ENCODE measurements at regions not wholly inside any gene's neighbourhood (a gene's known extent, or its start where the extent isn't known, plus 50 kb on each side); places are given as distances from the start of the nearest gene placed in this dataset.
A peak's percentile ranks its signal among the peaks of the same experiment; 100 is the strongest.

GRCh38 chr1:64340361-64340760 is 129.6 kb upstream of the CACHD1 start (continued):
- TF ChIP-seq ATF6 (CRISPR knock-in tag; IDR thresholded peaks at IDR 0.05), result no peak
- TF ChIP-seq, protein P1, sequence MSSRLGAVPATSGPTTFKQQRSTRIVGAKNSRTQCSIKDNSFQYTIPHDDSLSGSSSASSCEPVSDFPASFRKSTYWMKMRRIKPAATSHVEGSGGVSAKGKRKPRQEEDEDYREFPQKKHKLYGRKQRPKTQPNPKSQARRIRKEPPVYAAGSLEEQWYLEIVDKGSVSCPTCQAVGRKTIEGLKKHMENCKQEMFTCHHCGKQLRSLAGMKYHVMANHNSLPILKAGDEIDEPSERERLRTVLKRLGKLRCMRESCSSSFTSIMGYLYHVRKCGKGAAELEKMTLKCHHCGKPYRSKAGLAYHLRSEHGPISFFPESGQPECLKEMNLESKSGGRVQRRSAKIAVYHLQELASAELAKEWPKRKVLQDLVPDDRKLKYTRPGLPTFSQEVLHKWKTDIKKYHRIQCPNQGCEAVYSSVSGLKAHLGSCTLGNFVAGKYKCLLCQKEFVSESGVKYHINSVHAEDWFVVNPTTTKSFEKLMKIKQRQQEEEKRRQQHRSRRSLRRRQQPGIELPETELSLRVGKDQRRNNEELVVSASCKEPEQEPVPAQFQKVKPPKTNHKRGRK (CRISPR knock-in tag; IDR thresholded peaks at IDR 0.05; ENCODE audit: borderline replicate concordance), result no peak
- TF ChIP-seq MYBL2 (CRISPR knock-in tag; IDR thresholded peaks at IDR 0.05), result no peak
- no peak for TF ChIP-seq ZMAT4 (CRISPR knock-in tag; IDR thresholded peaks at IDR 0.05)
- no peak for TF ChIP-seq STAT6 (CRISPR knock-in tag; conservative IDR thresholded peaks at IDR 0.05; ENCODE audit: low read depth)

DNA sequence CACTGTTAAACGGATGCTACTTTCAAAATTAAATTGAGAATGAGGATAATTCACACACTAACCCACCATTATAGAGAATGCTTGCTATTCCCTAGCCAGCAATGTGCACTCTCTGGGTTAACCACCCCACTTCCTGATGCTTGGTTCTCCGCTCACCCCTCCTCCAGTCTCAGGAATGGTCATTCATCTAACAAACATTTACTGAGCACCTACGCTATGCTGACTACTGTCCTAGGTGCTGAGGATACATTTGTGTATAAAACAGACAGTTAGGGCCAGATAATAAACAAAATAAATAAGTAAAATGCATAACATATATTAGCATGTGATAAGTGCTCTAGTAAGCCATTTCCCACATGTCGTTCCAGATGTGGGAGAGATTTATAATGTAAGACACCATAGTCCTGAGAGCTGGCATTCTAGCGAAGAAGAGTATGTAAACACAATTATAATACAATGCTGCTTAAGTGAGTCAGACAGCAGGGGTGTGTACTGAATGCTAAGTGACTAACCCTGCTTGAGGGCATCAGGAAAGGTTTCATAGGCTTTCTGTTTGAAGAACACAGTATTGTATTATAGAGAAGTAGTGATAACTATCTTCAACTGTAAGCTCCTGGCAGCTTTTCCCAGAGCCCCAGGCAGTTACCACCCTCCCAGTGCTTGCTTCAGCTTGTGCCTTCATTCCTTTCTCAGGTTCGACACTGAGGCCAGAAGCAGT is 126.7 kb upstream of the CACHD1 start:
- DNase-seq (ENCODE audit: low spot score) (no peak), ATAC-seq (peak; percentile 67)
- Mint-ChIP-seq H3K4me1 (peaks cover 20% of the 10 kb centered on the region), H3K4me3 (no peak overlapping the region), H3K27me3 (ENCODE audit: low read depth) (no peaks in the 10 kb centered on the region; the same call in 1 of the 2 replicates), H3K9me3 (peaks cover 13% of the 10 kb centered on the region), H3K36me3 (peaks cover 4% of the 10 kb centered on the region; the same call in 1 of the 2 replicates), H3K27ac (no peak overlapping the region)
- no peak for TF ChIP-seq ZNF416 (CRISPR knock-in tag; IDR thresholded peaks at IDR 0.05)
- TF ChIP-seq CREM (CRISPR knock-in tag; IDR thresholded peaks at IDR 0.05), result no peak
- TF ChIP-seq ATF2 (CRISPR knock-in tag; IDR thresholded peaks at IDR 0.05; ENCODE audit: borderline replicate concordance, low read depth), result no peak
- TF ChIP-seq RELA (CRISPR knock-in tag; IDR thresholded peaks at IDR 0.05; ENCODE audit: borderline replicate concordance), result no peak
- TF ChIP-seq CREB1 (CRISPR knock-in tag; IDR thresholded peaks at IDR 0.05), result no peak
- no peak for TF ChIP-seq PRRX2 (CRISPR knock-in tag; IDR thresholded peaks at IDR 0.05)
- no peak for TF ChIP-seq E2F1 (CRISPR knock-in tag; IDR thresholded peaks at IDR 0.05)
- no peak for TF ChIP-seq NR2C2 (CRISPR knock-in tag; IDR thresholded peaks at IDR 0.05)
- TF ChIP-seq NR1H2 (CRISPR knock-in tag; IDR thresholded peaks at IDR 0.05), result no peak
- no peak for TF ChIP-seq AFF4 (CRISPR knock-in tag; IDR thresholded peaks at IDR 0.05; ENCODE audit: borderline replicate concordance)
- TF ChIP-seq HMGA2 (CRISPR knock-in tag; IDR thresholded peaks at IDR 0.05), result no peak
- TF ChIP-seq GTF2I (CRISPR knock-in tag; conservative IDR thresholded peaks at IDR 0.05), result no peak
- no peak for TF ChIP-seq ZNF317 (CRISPR knock-in tag; IDR thresholded peaks at IDR 0.05; ENCODE audit: borderline replicate concordance, low read depth)
- TF ChIP-seq ZMAT4 (CRISPR knock-in tag; IDR thresholded peaks at IDR 0.05), result no peak
- ChIA-PET CTCF (no interaction called here), POLR2A (interaction anchor here (0.6 kb wide), 1 partner anchor 1098 kb away, joined by 3 read pairs; no protein-coding TSS in a partner anchor)

Measured in WTC11 (cell line).